Thyroid gland (tissue), 4 donors: ENCODE measurements at regions not wholly inside any gene's neighbourhood (a gene's known extent, or its start where the extent isn't known, plus 50 kb on each side); places are given as distances from the start of the nearest gene placed in this dataset.
A peak's percentile ranks its signal among the peaks of the same experiment; 100 is the strongest.

Experiments used
- DNase-seq, 2 donors: peaks; one replicate each; pipeline ENCODE4 v3.0.0-alpha.2; 2019
- H3K27ac ChIP-seq, 3 donors: fragments of 200-600 bp; sonication (generic); 1 replicate in 2 of 3; 2 replicates in 1 of 3; pipeline ENCODE4 v1.5.1; 2016 to 2019; ENCODE audit warnings: mild to moderate bottlenecking in 1 of 3, moderate library complexity in 1 of 3
- H3K27me3 ChIP-seq: fragments of 200-600 bp; sonication (generic); one replicate; pipeline ENCODE4 v1.5.1; 2019
- H3K36me3 ChIP-seq, 2 donors: fragments of 200-600 bp; sonication (generic); one replicate each; pipeline ENCODE4 v1.5.1; 2016 to 2019
- H3K4me1 ChIP-seq, 2 donors: fragments of 200-600 bp; sonication (generic); one replicate each; pipeline ENCODE4 v1.5.1; 2017 to 2019
- H3K4me3 ChIP-seq, 3 donors: fragments of 200-600 bp; sonication (generic); replicated peaks in 1 of 3; 1 replicate in 2 of 3; 2 replicates in 1 of 3; pipeline ENCODE4 v1.5.1; 2016; ENCODE audit warnings: mild to moderate bottlenecking in 1 of 3
- H3K9me3 ChIP-seq: fragments of 200-600 bp; sonication (generic); one replicate; pipeline ENCODE4 v1.5.1; 2017
- CTCF ChIP-seq, 6 experiments: fragments of 200-600 bp in 3 of 6; fragments of 450-650 bp in 3 of 6; sonication (generic) in 3 of 6; IDR thresholded peaks; one replicate each; pipeline ENCODE4 v1.5.1; 2016 to 2019; ENCODE audit warnings: antibody characterized with exemption in 6 of 6, mild to moderate bottlenecking in 2 of 6, inconsistent platforms in 1 of 6, moderate library complexity in 1 of 6
- POLR2A ChIP-seq, 2 donors: fragments of 450-650 bp; IDR thresholded peaks; one replicate each; pipeline ENCODE4 v1.6.1; 2017; ENCODE audit warnings: antibody characterized with exemption in 2 of 2, mild to moderate bottlenecking in 2 of 2, moderate library complexity in 1 of 2
- WGBS, 2 donors: methylation state at CpG; one replicate each; pipeline ENCODE4 v1.1.5; 2017; 5-methylcytosine and 5-hydroxymethylcytosine counted together
- intact Hi-C: fragments of 100-400 bp; cut with DNase I; formaldehyde crosslinking; loops from one replicate; pipeline ENCODE4 v1.15.1; 2023

- intact Hi-C loops: no loop called here
- no peaks in the 10 kb centered on the region for H3K9me3 ChIP-seq
- peaks cover 24 to 29% of the 10 kb centered on the region in 2 donors for H3K4me1 ChIP-seq
- TF ChIP-seq POLR2A (IDR thresholded peaks at IDR 0.05) (no peak), CTCF (IDR thresholded peaks at IDR 0.05) (no peak)
- H3K36me3 ChIP-seq: no peaks in the 10 kb centered on the region
- no peak for DNase-seq
- 85% methylated on average over 5 of the region's 5 CpGs for WGBS, 2 donors
- no peaks in the 10 kb centered on the region for H3K27me3 ChIP-seq
- no peak overlapping the region for H3K4me3 ChIP-seq
- peak overlapping the region in 1 of 3 donors; percentile 26 for H3K27ac ChIP-seq
These were observed 58.3 kb upstream of the ADRB1 start for GRCh38 chr10:113985297-113985844.

- Histone ChIP-seq H3K27me3 (no peaks in the 10 kb centered on the region), H3K27ac (no peak overlapping the region), H3K9me3 (no peaks in the 10 kb centered on the region), H3K4me1 (peaks cover 24 to 29% of the 10 kb centered on the region in 2 donors), H3K4me3 (no peak overlapping the region), H3K36me3 (no peaks in the 10 kb centered on the region)
- TF ChIP-seq POLR2A (IDR thresholded peaks at IDR 0.05): no peak
- TF ChIP-seq CTCF (IDR thresholded peaks at IDR 0.05): no peak
- DNase-seq: no peak
- intact Hi-C loops: no loop called here
- WGBS, 2 donors: 92 to 96% methylated on average over 6 of the region's 6 CpGs
These were observed 57.4 kb upstream of the ADRB1 start for GRCh38 chr10:113986316-113986715.

- peaks cover 20 to 25% of the 10 kb centered on the region in 2 donors for H3K4me1 ChIP-seq
- 95 to 98% methylated on average over 3 of the region's 3 CpGs for WGBS, 2 donors
- no peaks in the 10 kb centered on the region for H3K9me3 ChIP-seq
- no peak for DNase-seq
- H3K36me3 ChIP-seq: no peaks in the 10 kb centered on the region
- H3K27me3 ChIP-seq: no peaks in the 10 kb centered on the region
- TF ChIP-seq CTCF (IDR thresholded peaks at IDR 0.05) (no peak), POLR2A (IDR thresholded peaks at IDR 0.05) (no peak)
- intact Hi-C loops: no loop called here
- H3K4me3 ChIP-seq: no peak overlapping the region
- no peak overlapping the region for H3K27ac ChIP-seq
These were observed 56.5 kb upstream of the ADRB1 start for GRCh38 chr10:113987156-113987555.

GRCh38 chr10:113987805-113988204 lies 55.9 kb upstream of the ADRB1 start:
- no peak for DNase-seq
- no peaks in the 10 kb centered on the region for H3K27me3 ChIP-seq
- TF ChIP-seq POLR2A (IDR thresholded peaks at IDR 0.05) (no peak), CTCF (IDR thresholded peaks at IDR 0.05) (no peak)
- no peaks in the 10 kb centered on the region for H3K36me3 ChIP-seq
- no peak overlapping the region for H3K27ac ChIP-seq
- intact Hi-C loops: no loop called here
- 84 to 91% methylated on average over 2 of the region's 2 CpGs for WGBS, 2 donors
- peaks cover 15 to 23% of the 10 kb centered on the region in 2 donors for H3K4me1 ChIP-seq
- H3K4me3 ChIP-seq: no peak overlapping the region
- H3K9me3 ChIP-seq: no peaks in the 10 kb centered on the region

- H3K4me1 ChIP-seq: peaks cover 8 to 21% of the 10 kb centered on the region in 2 donors
- H3K27ac ChIP-seq: no peak overlapping the region
- H3K36me3 ChIP-seq: no peaks in the 10 kb centered on the region
- DNase-seq: no peak
- TF ChIP-seq CTCF (IDR thresholded peaks at IDR 0.05) (no peak), POLR2A (IDR thresholded peaks at IDR 0.05) (no peak)
- intact Hi-C loops: no loop called here
- no peaks in the 10 kb centered on the region for H3K9me3 ChIP-seq
- WGBS, 2 donors: 93 to 97% methylated on average over 3 of the region's 3 CpGs
- H3K27me3 ChIP-seq: no peaks in the 10 kb centered on the region
- H3K4me3 ChIP-seq: no peak overlapping the region
These were observed 55.1 kb upstream of the ADRB1 start for GRCh38 chr10:113988535-113988934.
